GM12891 (cell line): ENCODE measurements at regions not wholly inside any gene's neighbourhood (a gene's known extent, or its start where the extent isn't known, plus 50 kb on each side); places are given as distances from the start of the nearest gene placed in this dataset.

Source experiments
- PAX5 ChIP-seq: IDR thresholded peaks from 2 replicates; pipeline ENCODE4 v1.6.1; 2011; ENCODE audit warnings: low read length, moderate library complexity, mild to moderate bottlenecking; ENCODE audit not compliant: insufficient read depth, severe bottlenecking
- POLR2A ChIP-seq: IDR thresholded peaks from 2 replicates; pipeline ENCODE4 v1.6.1; 2011; ENCODE audit warnings: low read depth, low read length, control low read depth
- POLR2AphosphoS5 ChIP-seq: IDR thresholded peaks from 2 replicates; pipeline ENCODE4 v1.6.1; 2011; ENCODE audit warnings: low read depth, low read length, control low read depth
- POU2F2 ChIP-seq: IDR thresholded peaks from 2 replicates; pipeline ENCODE4 v1.6.1; 2011; ENCODE audit warnings: low read depth, mild to moderate bottlenecking, control low read depth, low read length, moderate library complexity
- SPI1 ChIP-seq: IDR thresholded peaks from 2 replicates; pipeline ENCODE4 v1.6.1; 2011; ENCODE audit warnings: low read depth, low read length, control low read depth
- TAF1 ChIP-seq: IDR thresholded peaks from 2 replicates; pipeline ENCODE4 v1.6.1; 2011; ENCODE audit warnings: low read depth, low read length, control low read depth

- TF ChIP-seq POLR2A, result no peak
- TF ChIP-seq TAF1, result no peak
- TF ChIP-seq POLR2AphosphoS5, result no peak
- TF ChIP-seq POU2F2, result no peak
- TF ChIP-seq PAX5, result no peak
- no peak for TF ChIP-seq SPI1
Measured at GRCh38 chr13:73251626-73252265, 192.9 kb downstream of the KLF5 start.
